Hematopoietic multipotent progenitor cell treated with erythropoietin and hydrocortisone succinate and interleukin-3 and kit ligand, for 6 days (in vitro differentiated cells): ENCODE measurements at regions not wholly inside any gene's neighbourhood (a gene's known extent, or its start where the extent isn't known, plus 50 kb on each side); places are given as distances from the start of the nearest gene placed in this dataset.
A peak's percentile ranks its signal among the peaks of the same experiment; 100 is the strongest.

Experiments
- DNase-seq: peaks from one replicate; pipeline ENCODE4 v3.0.0-alpha.2; 2015

- DNase-seq: peak; percentile 3
Measured at GRCh38 chrX:124862301-124862700, 457.4 kb upstream of the TEX13C start.

GRCh38 chrX:124863303-124863702, 456.4 kb upstream of the TEX13C start:
- DNase-seq: peak; percentile 3

GRCh38 chrX:124887572-124887971, 432.1 kb upstream of the TEX13C start:
- DNase-seq: no peak

GRCh38 chrX:124895947-124896346, 423.7 kb upstream of the TEX13C start:
- DNase-seq: no peak

- DNase-seq: no peak
Measured at GRCh38 chrX:124902953-124903352, 416.7 kb upstream of the TEX13C start.

- DNase-seq: no peak
Measured at GRCh38 chrX:124910611-124911010, 409.1 kb upstream of the TEX13C start.

- DNase-seq: no peak
Measured at GRCh38 chrX:124917011-124917410, 402.7 kb upstream of the TEX13C start.

- no peak for DNase-seq
Measured at GRCh38 chrX:124925681-124926080, 394.0 kb upstream of the TEX13C start.

- DNase-seq: no peak
Measured at GRCh38 chrX:124931241-124931640, 388.4 kb upstream of the TEX13C start.

GRCh38 chrX:124931958-124932357, 387.7 kb upstream of the TEX13C start:
- peak; percentile 36 for DNase-seq

- DNase-seq: no peak
Measured at GRCh38 chrX:124938715-124939114, 381.0 kb upstream of the TEX13C start.

- DNase-seq: no peak
Measured at GRCh38 chrX:124940531-124940930, 379.1 kb upstream of the TEX13C start.

- DNase-seq: no peak
Measured at GRCh38 chrX:124954402-124954801, 365.3 kb upstream of the TEX13C start.

- no peak for DNase-seq
Measured at GRCh38 chrX:124960454-124960853, 359.2 kb upstream of the TEX13C start.

- no peak for DNase-seq
Measured at GRCh38 chrX:124963717-124964116, 356.0 kb upstream of the TEX13C start, which contains the start of gene TENM1. Gene TENM1 (minus strand): TSS chrX:124963817.

GRCh38 chrX:124975456-124975855, 344.2 kb upstream of the TEX13C start:
- no peak for DNase-seq

GRCh38 chrX:124981420-124981819, 338.3 kb upstream of the TEX13C start:
- DNase-seq: no peak

- DNase-seq: no peak
Measured at GRCh38 chrX:124984140-124984813, 335.4 kb upstream of the TEX13C start.

GRCh38 chrX:124986284-124986683, 333.4 kb upstream of the TEX13C start:
- no peak for DNase-seq

- DNase-seq: no peak
Measured at GRCh38 chrX:124993735-124994134, 325.9 kb upstream of the TEX13C start.

- DNase-seq: no peak
Measured at GRCh38 chrX:124994404-124994803, 325.3 kb upstream of the TEX13C start.

GRCh38 chrX:125003746-125004446, 315.8 kb upstream of the TEX13C start:
- no peak for DNase-seq

GRCh38 chrX:125004799-125005198, 314.9 kb upstream of the TEX13C start:
- DNase-seq: no peak

- DNase-seq: no peak
Measured at GRCh38 chrX:125005863-125006262, 313.8 kb upstream of the TEX13C start.

GRCh38 chrX:125006704-125007103, 313.0 kb upstream of the TEX13C start:
- DNase-seq: no peak
